Stomach (tissue), 8 donors: ENCODE measurements at regions not wholly inside any gene's neighbourhood (a gene's known extent, or its start where the extent isn't known, plus 50 kb on each side); places are given as distances from the start of the nearest gene placed in this dataset.

Experiments used
- DNase-seq, 2 donors: peaks; one replicate each; pipeline versions ENCODE4 v3.0.0 to v3.0.0-alpha.2; 2013 to 2019
- H3K27ac ChIP-seq, 5 donors: fragments of 200-600 bp in 4 of 5; sonication (generic) in 4 of 5; one replicate each; pipeline ENCODE4 v1.5.1; 2013 to 2019; ENCODE audit warnings: mild to moderate bottlenecking in 1 of 5, moderate library complexity in 1 of 5
- H3K27me3 ChIP-seq, 3 donors: fragments of 200-600 bp; sonication (generic); one replicate each; pipeline ENCODE4 v1.5.1; 2017 to 2019; ENCODE audit warnings: mixed run types in 1 of 3
- H3K36me3 ChIP-seq, 4 donors: fragments of 200-600 bp; sonication (generic); 1 replicate in 3 of 4; 2 replicates in 1 of 4; pipeline ENCODE4 v1.5.1; 2016 to 2019
- H3K4me1 ChIP-seq, 4 donors: fragments of 200-600 bp; sonication (generic); one replicate each; pipeline ENCODE4 v1.5.1; 2016 to 2019
- H3K4me3 ChIP-seq, 4 donors: fragments of 200-600 bp; sonication (generic) in 3 of 4; one replicate each; pipeline ENCODE4 v1.5.1; 2016 to 2019; ENCODE audit warnings: mild to moderate bottlenecking in 1 of 4
- H3K9me3 ChIP-seq, 4 donors: fragments of 200-600 bp; sonication (generic); one replicate each; pipeline ENCODE4 v1.5.1; 2016 to 2019
- CTCF ChIP-seq, 7 experiments: fragments of 450-650 bp in 4 of 7; fragments of 200-600 bp in 3 of 7; sonication (generic) in 3 of 7; IDR thresholded peaks; one replicate each; pipeline ENCODE4 v1.5.1; 2016 to 2019; ENCODE audit warnings: antibody characterized with exemption in 7 of 7, control low read depth in 2 of 7, mild to moderate bottlenecking in 1 of 7
- EP300 ChIP-seq: sonication (generic); formaldehyde crosslinking; IDR thresholded peaks from one replicate; pipeline ENCODE4 v1.6.1; 2017; ENCODE audit warnings: antibody characterized with exemption
- POLR2A ChIP-seq, 4 donors: fragments of 450-650 bp; IDR thresholded peaks; one replicate each; pipeline ENCODE4 v1.6.1; 2016; ENCODE audit warnings: antibody characterized with exemption in 4 of 4, control low read depth in 2 of 4, mild to moderate bottlenecking in 1 of 4, moderate library complexity in 1 of 4
- POLR2AphosphoS5 ChIP-seq, 3 donors: sonication (generic); formaldehyde crosslinking; IDR thresholded peaks; one replicate each; pipeline ENCODE4 v1.6.1; 2016; ENCODE audit warnings: antibody characterized with exemption in 3 of 3
- WGBS, 5 donors: extraction: QIAGEN DNeasy Blood & Tissue Kit in 3 of 5; methylation state at CpG; one replicate each; pipeline versions ENCODE4 v1.1.5 to v1.1.7; 2013 to 2018; 5-methylcytosine and 5-hydroxymethylcytosine counted together
- intact Hi-C: fragments of 100-400 bp; cut with DNase I; formaldehyde crosslinking; loops from one replicate; pipeline ENCODE4 v1.15.1; 2023; ENCODE audit warnings: low total_unique reads
- donor health status: healthy with polysubstance abuse.
- donor health status: Bipolar disorder and iron deficiency.
- donor health status: healthy.

GRCh38 chr6:2314641-2315040 is 69.2 kb upstream of the GMDS start:
- Histone ChIP-seq H3K4me1 (no peaks in the 10 kb centered on the region), H3K27me3 (no peaks in the 10 kb centered on the region), H3K9me3 (peaks cover 0 to 21% (median 7%) of the 10 kb centered on the region in 4 donors), H3K4me3 (no peak overlapping the region), H3K27ac (no peak overlapping the region), H3K36me3 (peaks cover 0 to 12% (median 2%) of the 10 kb centered on the region in 4 donors)
- TF ChIP-seq POLR2AphosphoS5 (IDR thresholded peaks at IDR 0.05), result no peak
- TF ChIP-seq POLR2A (IDR thresholded peaks at IDR 0.05), result no peak
- no peak for TF ChIP-seq CTCF (IDR thresholded peaks at IDR 0.05)
- TF ChIP-seq EP300, result no peak
- intact Hi-C loops, result no loop called here
- WGBS, 5 donors, result 70 to 82% (median 76%) methylated on average over 7 of the region's 7 CpGs
- DNase-seq, result peak in 1 of 2 donors; percentile 4

GRCh38 chr6:2310042-2310441 is 64.6 kb upstream of the GMDS start:
- Histone ChIP-seq H3K36me3 (peaks cover 0 to 9% (median 0%) of the 10 kb centered on the region in 4 donors), H3K9me3 (no peaks in the 10 kb centered on the region), H3K27ac (no peak overlapping the region), H3K4me1 (no peaks in the 10 kb centered on the region), H3K27me3 (no peaks in the 10 kb centered on the region), H3K4me3 (no peak overlapping the region)
- intact Hi-C loops, result no loop called here
- DNase-seq, result no peak
- no peak for TF ChIP-seq POLR2A (IDR thresholded peaks at IDR 0.05)
- TF ChIP-seq CTCF (IDR thresholded peaks at IDR 0.05), result no peak
- TF ChIP-seq EP300, result no peak
- no peak for TF ChIP-seq POLR2AphosphoS5 (IDR thresholded peaks at IDR 0.05)

GRCh38 chr6:2309122-2309521 is 63.7 kb upstream of the GMDS start:
- H3K27ac ChIP-seq, result no peak overlapping the region
- H3K27me3 ChIP-seq, result no peaks in the 10 kb centered on the region
- H3K9me3 ChIP-seq, result peaks cover 0 to 4% (median 0%) of the 10 kb centered on the region in 4 donors
- H3K4me1 ChIP-seq, result no peaks in the 10 kb centered on the region
- intact Hi-C loops, result no loop called here
- peaks cover 0 to 11% (median 0%) of the 10 kb centered on the region in 4 donors for H3K36me3 ChIP-seq
- TF ChIP-seq CTCF (IDR thresholded peaks at IDR 0.05), result no peak
- TF ChIP-seq POLR2AphosphoS5 (IDR thresholded peaks at IDR 0.05), result no peak
- no peak for TF ChIP-seq EP300
- no peak for TF ChIP-seq POLR2A (IDR thresholded peaks at IDR 0.05)
- no peak for DNase-seq
- H3K4me3 ChIP-seq, result no peak overlapping the region
- 90 to 99% (median 98%) methylated on average over 4 of the region's 4 CpGs for WGBS, 5 donors

GRCh38 chr6:2307799-2308198 is 62.4 kb upstream of the GMDS start:
- no peaks in the 10 kb centered on the region for H3K4me1 ChIP-seq
- H3K27ac ChIP-seq, result no peak overlapping the region
- H3K4me3 ChIP-seq, result no peak overlapping the region
- intact Hi-C loops, result no loop called here
- TF ChIP-seq POLR2AphosphoS5 (IDR thresholded peaks at IDR 0.05) (no peak), EP300 (no peak), CTCF (IDR thresholded peaks at IDR 0.05) (no peak), POLR2A (IDR thresholded peaks at IDR 0.05) (no peak)
- 84 to 94% (median 92%) methylated on average over 3 of the region's 3 CpGs for WGBS, 5 donors
- no peaks in the 10 kb centered on the region for H3K27me3 ChIP-seq
- H3K36me3 ChIP-seq, result peaks cover 0 to 11% (median 0%) of the 10 kb centered on the region in 4 donors
- peaks cover 0 to 4% (median 0%) of the 10 kb centered on the region in 4 donors for H3K9me3 ChIP-seq
- no peak for DNase-seq
